ENCODE measurements at regions not wholly inside any gene's neighbourhood (a gene's known extent, or its start where the extent isn't known, plus 50 kb on each side); places are given as distances from the start of the nearest gene placed in this dataset.

GRCh38 chr1:234669499-234669898 is 59.5 kb upstream of the IRF2BP2 start:
- Histone ChIP-seq H3K9me3 (no peaks in the 10 kb centered on the region), H3K36me3 (no peaks in the 10 kb centered on the region), H3K27me3 (replicated peaks; ENCODE audit: insufficient read depth) (no peaks in the 10 kb centered on the region), H3K4me1 (ENCODE audit: control insufficient read depth in 1 of 2, low read depth in 2 of 2) (no peaks in the 10 kb centered on the region), H3K27ac (no peak overlapping the region), H3K4me3 (no peak overlapping the region)
- DNase-seq (ENCODE audit: low spot score) = no peak
- TF ChIP-seq, protein P1, sequence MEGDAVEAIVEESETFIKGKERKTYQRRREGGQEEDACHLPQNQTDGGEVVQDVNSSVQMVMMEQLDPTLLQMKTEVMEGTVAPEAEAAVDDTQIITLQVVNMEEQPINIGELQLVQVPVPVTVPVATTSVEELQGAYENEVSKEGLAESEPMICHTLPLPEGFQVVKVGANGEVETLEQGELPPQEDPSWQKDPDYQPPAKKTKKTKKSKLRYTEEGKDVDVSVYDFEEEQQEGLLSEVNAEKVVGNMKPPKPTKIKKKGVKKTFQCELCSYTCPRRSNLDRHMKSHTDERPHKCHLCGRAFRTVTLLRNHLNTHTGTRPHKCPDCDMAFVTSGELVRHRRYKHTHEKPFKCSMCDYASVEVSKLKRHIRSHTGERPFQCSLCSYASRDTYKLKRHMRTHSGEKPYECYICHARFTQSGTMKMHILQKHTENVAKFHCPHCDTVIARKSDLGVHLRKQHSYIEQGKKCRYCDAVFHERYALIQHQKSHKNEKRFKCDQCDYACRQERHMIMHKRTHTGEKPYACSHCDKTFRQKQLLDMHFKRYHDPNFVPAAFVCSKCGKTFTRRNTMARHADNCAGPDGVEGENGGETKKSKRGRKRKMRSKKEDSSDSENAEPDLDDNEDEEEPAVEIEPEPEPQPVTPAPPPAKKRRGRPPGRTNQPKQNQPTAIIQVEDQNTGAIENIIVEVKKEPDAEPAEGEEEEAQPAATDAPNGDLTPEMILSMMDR (IDR thresholded peaks at IDR 0.05) = no peak
- no peak for ATAC-seq (ENCODE audit: insufficient number of reproducible peaks, low FRiP score, low read depth)

DNA sequence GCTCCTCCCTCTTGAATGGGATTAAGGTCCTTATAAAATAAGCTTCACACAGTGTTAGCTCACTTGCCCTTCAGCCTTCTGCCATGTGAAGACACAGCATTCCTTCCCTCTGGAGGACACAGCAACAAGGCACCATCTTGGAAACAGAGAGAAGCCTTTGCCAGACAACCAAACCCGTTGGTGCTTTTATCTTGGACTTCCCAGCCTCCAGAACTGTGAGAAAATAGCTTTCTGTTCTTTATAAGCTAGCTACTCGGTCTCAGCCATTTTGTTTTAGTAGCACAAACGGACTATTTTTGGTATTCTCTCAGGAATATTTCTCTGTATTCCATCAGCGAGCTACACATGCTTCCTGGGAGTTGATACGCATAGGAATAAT is 58.6 kb upstream of the IRF2BP2 start:
- Histone ChIP-seq H3K4me3 (no peak overlapping the region), H3K4me1 (ENCODE audit: control insufficient read depth in 1 of 2, low read depth in 2 of 2) (no peaks in the 10 kb centered on the region), H3K36me3 (no peaks in the 10 kb centered on the region), H3K9me3 (no peaks in the 10 kb centered on the region), H3K27me3 (replicated peaks; ENCODE audit: insufficient read depth) (no peaks in the 10 kb centered on the region), H3K27ac (no peak overlapping the region)
- DNase-seq (ENCODE audit: low spot score) (no peak), ATAC-seq (ENCODE audit: insufficient number of reproducible peaks, low FRiP score, low read depth) (no peak)
- TF ChIP-seq, protein P1 (IDR thresholded peaks at IDR 0.05) = no peak

- TF ChIP-seq, protein P1 (IDR thresholded peaks at IDR 0.05) = no peak
- no peak overlapping the region for H3K27ac ChIP-seq
- H3K27me3 ChIP-seq (replicated peaks; ENCODE audit: insufficient read depth) = no peaks in the 10 kb centered on the region
- no peaks in the 10 kb centered on the region for H3K36me3 ChIP-seq
- ATAC-seq (ENCODE audit: insufficient number of reproducible peaks, low FRiP score, low read depth) (no peak), DNase-seq (ENCODE audit: low spot score) (no peak)
- H3K4me3 ChIP-seq = no peak overlapping the region
- no peaks in the 10 kb centered on the region for H3K4me1 ChIP-seq (ENCODE audit: control insufficient read depth in 1 of 2, low read depth in 2 of 2)
- H3K9me3 ChIP-seq = no peaks in the 10 kb centered on the region
Measured at GRCh38 chr1:234667600-234668576, 57.9 kb upstream of the IRF2BP2 start.

DNA sequence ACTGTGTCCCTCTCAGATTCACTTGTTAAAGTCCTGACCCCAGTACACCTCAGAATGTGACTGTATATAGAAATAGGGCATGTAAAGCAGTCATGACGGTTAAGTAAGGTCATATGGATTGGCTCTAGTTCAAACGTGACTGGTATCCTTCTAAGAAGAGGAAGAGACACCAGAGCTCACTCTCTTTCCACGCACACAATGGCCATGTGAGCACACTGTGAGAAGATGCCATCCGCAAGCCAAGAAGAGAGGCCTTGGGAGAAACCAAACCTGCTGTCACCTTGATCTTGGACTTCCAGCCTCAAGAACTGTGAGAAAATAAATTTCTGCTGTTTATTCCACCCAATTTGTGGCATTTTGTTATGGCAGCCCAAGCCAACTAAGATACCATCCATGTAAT is 56.8 kb upstream of the IRF2BP2 start:
- no peaks in the 10 kb centered on the region for H3K27me3 ChIP-seq (replicated peaks; ENCODE audit: insufficient read depth)
- DNase-seq (ENCODE audit: low spot score) = no peak
- H3K4me3 ChIP-seq = no peak overlapping the region
- no peaks in the 10 kb centered on the region for H3K36me3 ChIP-seq
- TF ChIP-seq, protein P1 (IDR thresholded peaks at IDR 0.05) = no peak
- ATAC-seq (ENCODE audit: insufficient number of reproducible peaks, low FRiP score, low read depth) = no peak
- H3K27ac ChIP-seq = no peak overlapping the region
- H3K4me1 ChIP-seq (ENCODE audit: control insufficient read depth in 1 of 2, low read depth in 2 of 2) = no peaks in the 10 kb centered on the region
- H3K9me3 ChIP-seq = no peaks in the 10 kb centered on the region

DNA sequence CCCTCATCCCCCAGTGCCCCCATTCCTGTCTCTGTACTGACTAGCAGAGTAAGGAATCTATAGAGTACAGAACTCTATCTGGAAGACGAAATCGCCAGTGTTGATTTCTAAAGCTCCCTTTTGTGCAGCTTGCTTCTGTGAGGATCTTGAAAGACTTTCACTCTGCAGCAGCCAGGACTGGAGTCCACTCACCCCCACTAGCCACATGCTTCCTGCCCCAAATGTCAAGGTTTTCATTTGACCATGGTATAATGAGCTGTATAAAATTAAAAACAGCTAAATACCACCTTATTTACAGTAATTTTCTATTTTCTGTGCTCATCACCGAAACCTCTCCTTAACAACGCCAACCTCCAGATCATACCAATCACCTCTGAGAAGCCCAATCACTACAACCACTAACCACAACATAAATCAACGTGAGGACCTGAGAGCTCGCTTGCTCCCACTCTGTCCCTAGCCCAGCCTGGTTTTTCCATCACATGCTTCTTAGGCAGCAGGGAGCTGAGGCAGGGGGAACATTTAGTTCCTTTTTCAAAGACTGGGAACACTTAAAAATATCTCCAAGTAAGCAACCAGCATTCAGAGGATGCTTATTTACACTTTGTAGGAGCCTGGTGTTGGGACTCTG is 56.1 kb upstream of the IRF2BP2 start:
- Histone ChIP-seq H3K9me3 (no peaks in the 10 kb centered on the region), H3K4me1 (ENCODE audit: control insufficient read depth in 1 of 2, low read depth in 2 of 2) (no peaks in the 10 kb centered on the region), H3K4me3 (no peak overlapping the region), H3K27me3 (replicated peaks; ENCODE audit: insufficient read depth) (no peaks in the 10 kb centered on the region), H3K27ac (no peak overlapping the region), H3K36me3 (no peaks in the 10 kb centered on the region)
- ATAC-seq (ENCODE audit: insufficient number of reproducible peaks, low FRiP score, low read depth) = no peak
- TF ChIP-seq, protein P1 (IDR thresholded peaks at IDR 0.05) = no peak
- no peak for DNase-seq (ENCODE audit: low spot score)

Data from thoracic aorta (tissue), 2 donors.